ENCODE measurements at regions not wholly inside any gene's neighbourhood (a gene's known extent, or its start where the extent isn't known, plus 50 kb on each side); places are given as distances from the start of the nearest gene placed in this dataset.

- intact Hi-C loops (cut with DNase I), result no loop called here
- Histone ChIP-seq H3K27ac (no peak overlapping the region), H3K9me3 (no peaks in the 10 kb centered on the region), H3K4me1 (no peaks in the 10 kb centered on the region), H3K4me3 (no peak overlapping the region), H3K27me3 (no peaks in the 10 kb centered on the region), H3K36me3 (no peaks in the 10 kb centered on the region)
- no peak for TF ChIP-seq CTCF (IDR thresholded peaks at IDR 0.05)
- no peak for DNase-seq (ENCODE audit: low spot score in 2 of 2)
Observed at GRCh38 chr1:209485167-209485566, 98.3 kb upstream of the CAMK1G start.

- no peak for DNase-seq (ENCODE audit: low spot score in 2 of 2)
- Histone ChIP-seq H3K27me3 (no peaks in the 10 kb centered on the region), H3K9me3 (no peaks in the 10 kb centered on the region), H3K4me3 (no peak overlapping the region), H3K27ac (no peak overlapping the region), H3K36me3 (no peaks in the 10 kb centered on the region), H3K4me1 (no peaks in the 10 kb centered on the region)
- intact Hi-C loops (cut with DNase I), result no loop called here
- no peak for TF ChIP-seq CTCF (IDR thresholded peaks at IDR 0.05)
Observed at GRCh38 chr1:209485751-209486150, 97.8 kb upstream of the CAMK1G start.

GRCh38 chr1:209486861-209487593 lies 96.5 kb upstream of the CAMK1G start:
- H3K4me3 ChIP-seq, result no peak overlapping the region
- no peak for TF ChIP-seq CTCF (IDR thresholded peaks at IDR 0.05)
- H3K9me3 ChIP-seq, result no peaks in the 10 kb centered on the region
- DNase-seq (ENCODE audit: low spot score in 2 of 2), result no peak
- intact Hi-C loops (cut with DNase I), result no loop called here
- H3K36me3 ChIP-seq, result no peaks in the 10 kb centered on the region
- no peaks in the 10 kb centered on the region for H3K4me1 ChIP-seq
- H3K27me3 ChIP-seq, result no peaks in the 10 kb centered on the region
- no peak overlapping the region for H3K27ac ChIP-seq

- no peak overlapping the region for H3K27ac ChIP-seq
- no peaks in the 10 kb centered on the region for H3K4me1 ChIP-seq
- H3K27me3 ChIP-seq, result no peaks in the 10 kb centered on the region
- H3K36me3 ChIP-seq, result no peaks in the 10 kb centered on the region
- H3K4me3 ChIP-seq, result no peak overlapping the region
- intact Hi-C loops (cut with DNase I), result no loop called here
- DNase-seq (ENCODE audit: low spot score in 2 of 2), result no peak
- no peaks in the 10 kb centered on the region for H3K9me3 ChIP-seq
- TF ChIP-seq CTCF (IDR thresholded peaks at IDR 0.05), result no peak
Observed at GRCh38 chr1:209490013-209490412, 93.5 kb upstream of the CAMK1G start.

GRCh38 chr1:209491031-209491430 lies 92.5 kb upstream of the CAMK1G start:
- DNase-seq (ENCODE audit: low spot score in 2 of 2), result no peak
- no peaks in the 10 kb centered on the region for H3K4me1 ChIP-seq
- no peaks in the 10 kb centered on the region for H3K9me3 ChIP-seq
- no peak for TF ChIP-seq CTCF (IDR thresholded peaks at IDR 0.05)
- no peak overlapping the region for H3K27ac ChIP-seq
- no peaks in the 10 kb centered on the region for H3K36me3 ChIP-seq
- intact Hi-C loops (cut with DNase I), result no loop called here
- H3K27me3 ChIP-seq, result no peaks in the 10 kb centered on the region
- H3K4me3 ChIP-seq, result no peak overlapping the region

- no peaks in the 10 kb centered on the region for H3K36me3 ChIP-seq
- no peaks in the 10 kb centered on the region for H3K9me3 ChIP-seq
- no peaks in the 10 kb centered on the region for H3K27me3 ChIP-seq
- TF ChIP-seq CTCF (IDR thresholded peaks at IDR 0.05), result no peak
- DNase-seq (ENCODE audit: low spot score in 2 of 2), result no peak
- no peak overlapping the region for H3K4me3 ChIP-seq
- no peak overlapping the region for H3K27ac ChIP-seq
- intact Hi-C loops (cut with DNase I), result no loop called here
- no peaks in the 10 kb centered on the region for H3K4me1 ChIP-seq
Observed at GRCh38 chr1:209491496-209491895, 92.0 kb upstream of the CAMK1G start.

All from ascending aorta (tissue), 2 donors.